ENCODE measurements at regions not wholly inside any gene's neighbourhood (a gene's known extent, or its start where the extent isn't known, plus 50 kb on each side); places are given as distances from the start of the nearest gene placed in this dataset.

DNA sequence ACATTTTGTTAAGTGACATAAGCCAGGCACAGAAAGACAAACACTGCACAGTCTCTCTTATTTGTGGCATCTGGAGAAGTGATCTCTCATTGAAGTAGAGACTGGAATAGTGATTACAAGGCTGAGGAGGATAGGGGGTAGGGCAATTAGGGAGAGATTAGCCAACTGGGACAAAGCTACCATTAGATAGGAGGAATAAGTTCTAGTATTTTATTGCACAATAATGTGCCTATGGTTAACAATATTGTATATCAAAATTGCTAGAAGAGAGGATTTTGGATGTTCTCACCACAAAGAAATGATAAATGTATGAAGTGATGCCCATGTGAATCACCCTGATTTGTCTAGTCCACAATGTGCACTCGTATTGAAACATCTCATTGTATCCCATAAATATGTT, 281.8 kb downstream of the MTRR start:
- DNase-seq, result no peak

- no peak for DNase-seq
Measured at GRCh38 chr5:8156706-8157105, 287.8 kb downstream of the MTRR start.

- DNase-seq, result no peak
Measured at GRCh38 chr5:8157320-8157822, 288.4 kb downstream of the MTRR start.

GRCh38 chr5:8176101-8176693, 307.2 kb downstream of the MTRR start:
- no peak for DNase-seq

- no peak for DNase-seq
Measured at GRCh38 chr5:8184455-8185063, 315.6 kb downstream of the MTRR start.

DNA sequence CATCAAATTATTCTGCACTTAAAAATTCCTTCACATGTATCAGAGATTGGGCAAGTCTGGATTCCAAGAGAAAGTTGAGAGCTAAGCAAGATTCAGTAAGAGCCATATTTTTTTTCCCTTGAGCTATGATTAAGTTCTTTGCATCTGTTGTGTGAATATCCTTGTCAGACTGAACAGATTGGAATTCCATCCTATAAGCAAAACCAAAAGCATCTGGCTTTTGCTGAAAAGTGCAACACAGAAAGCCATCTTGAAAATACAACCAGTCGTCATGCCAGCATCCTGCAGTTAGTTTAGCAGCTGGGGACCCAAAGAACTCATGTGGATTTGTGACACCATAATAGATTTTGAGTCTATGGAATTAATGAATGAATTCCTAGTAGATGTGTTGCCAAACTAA, 316.9 kb downstream of the MTRR start:
- no peak for DNase-seq

GRCh38 chr5:8188874-8189565, 320.1 kb downstream of the MTRR start:
- peak; percentile 64 for DNase-seq

- no peak for DNase-seq
Measured at GRCh38 chr5:8192840-8193239, 323.9 kb downstream of the MTRR start.

DNA sequence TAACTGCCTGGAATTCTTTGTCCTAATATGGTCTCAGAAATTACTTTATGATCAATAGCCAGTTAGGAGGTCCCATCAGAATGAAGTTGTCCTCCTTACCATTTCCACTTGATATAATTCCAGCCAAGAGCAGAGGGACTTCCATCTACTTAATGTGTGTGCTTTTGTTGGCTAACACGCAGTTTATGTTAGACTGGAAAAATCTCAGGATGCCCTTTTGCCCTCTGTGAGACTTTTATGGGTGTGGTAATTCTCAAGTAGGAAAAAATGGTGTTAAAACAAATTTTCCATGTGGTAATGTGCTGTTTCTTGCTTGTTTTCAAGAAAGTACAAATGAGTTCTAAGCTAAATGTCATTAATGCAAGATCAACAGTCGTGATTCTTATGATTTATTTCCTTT, 327.1 kb downstream of the MTRR start:
- DNase-seq, result no peak

DNA sequence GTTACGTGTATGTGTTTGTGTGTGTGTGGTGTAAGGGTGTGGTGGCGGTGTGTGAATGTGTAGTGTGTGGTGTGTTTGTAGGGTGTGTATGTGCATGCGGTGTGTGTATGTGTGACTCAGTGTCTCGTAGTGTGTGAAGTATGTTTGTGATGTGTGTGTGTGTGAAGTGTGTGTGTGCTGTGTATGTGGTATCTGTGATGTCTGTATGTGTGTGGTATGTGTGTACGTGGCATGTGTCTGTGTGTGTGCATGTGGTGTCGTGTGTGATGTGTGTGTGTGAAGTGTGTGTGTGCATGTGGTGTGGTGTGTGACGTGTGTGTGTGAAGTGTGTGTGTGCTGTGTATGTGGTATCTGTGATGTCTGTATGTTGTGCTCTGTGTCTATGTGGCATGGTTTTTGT, 339.4 kb downstream of the MTRR start:
- no peak for DNase-seq

DNA sequence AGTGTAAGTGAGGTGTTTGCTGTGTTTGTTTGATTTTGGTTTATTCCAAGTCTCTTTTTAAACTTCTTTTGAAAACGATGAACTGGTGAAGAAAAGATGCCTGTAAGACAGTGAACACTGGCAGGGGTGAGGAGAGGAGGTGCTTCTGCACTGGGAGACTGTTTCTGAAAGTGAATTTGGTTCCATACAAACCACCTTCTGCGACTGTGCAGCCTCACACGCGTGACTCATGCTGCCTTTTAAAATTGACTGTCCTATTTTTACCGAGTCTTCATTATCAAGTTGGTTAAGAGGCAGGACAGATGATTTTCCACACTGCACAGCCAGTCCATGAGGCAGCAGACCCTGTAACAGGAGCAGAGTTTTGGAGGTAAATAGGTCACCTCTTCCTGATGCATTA, 340.6 kb downstream of the MTRR start:
- DNase-seq, result no peak

DNA sequence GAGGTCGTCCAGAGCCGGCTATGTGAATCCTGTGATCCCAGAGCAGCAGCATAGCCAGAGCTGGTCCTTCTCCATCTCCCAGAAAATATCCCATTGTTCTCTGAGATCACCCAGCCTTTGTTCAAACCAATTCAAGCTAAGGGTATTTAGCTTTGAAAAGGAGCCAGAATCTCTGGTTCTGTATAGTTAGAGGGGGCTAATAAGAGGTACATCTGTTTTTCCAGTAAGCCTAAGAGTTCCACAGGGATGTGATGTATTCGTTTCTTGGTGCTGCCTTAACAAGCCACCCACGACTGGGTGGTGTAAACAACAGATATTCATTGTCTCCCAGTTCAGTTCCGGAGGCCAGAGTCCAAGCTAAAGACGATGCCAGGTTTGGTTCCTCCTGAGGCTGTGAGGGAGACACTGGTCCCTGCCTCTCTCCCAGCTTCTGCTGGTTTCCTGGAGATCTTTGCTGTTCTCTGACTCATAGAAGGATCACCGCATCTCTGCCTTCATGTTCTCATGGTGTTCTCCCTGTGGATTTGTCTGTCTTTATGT, 344.8 kb downstream of the MTRR start:
- no peak for DNase-seq

DNA sequence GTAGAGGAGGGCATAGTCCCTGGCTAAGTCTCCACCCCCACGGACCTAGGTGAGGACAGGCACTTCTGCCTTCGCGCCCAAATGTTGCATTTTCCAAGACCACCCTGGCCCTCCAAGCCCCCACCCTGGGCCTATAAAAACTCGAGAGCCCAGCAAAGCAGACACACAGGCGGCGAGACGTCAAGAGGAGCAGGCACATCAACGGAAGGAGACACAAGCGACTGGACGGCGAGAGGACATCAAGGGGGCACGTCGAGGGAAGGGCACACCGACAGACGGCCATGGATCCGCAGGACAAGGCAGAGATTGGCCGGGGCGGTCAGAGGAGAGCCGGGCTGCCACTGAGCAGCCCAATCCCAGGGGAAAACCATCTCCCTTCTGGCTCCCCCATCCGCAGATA, 348.0 kb downstream of the MTRR start:
- DNase-seq, result no peak

DNA sequence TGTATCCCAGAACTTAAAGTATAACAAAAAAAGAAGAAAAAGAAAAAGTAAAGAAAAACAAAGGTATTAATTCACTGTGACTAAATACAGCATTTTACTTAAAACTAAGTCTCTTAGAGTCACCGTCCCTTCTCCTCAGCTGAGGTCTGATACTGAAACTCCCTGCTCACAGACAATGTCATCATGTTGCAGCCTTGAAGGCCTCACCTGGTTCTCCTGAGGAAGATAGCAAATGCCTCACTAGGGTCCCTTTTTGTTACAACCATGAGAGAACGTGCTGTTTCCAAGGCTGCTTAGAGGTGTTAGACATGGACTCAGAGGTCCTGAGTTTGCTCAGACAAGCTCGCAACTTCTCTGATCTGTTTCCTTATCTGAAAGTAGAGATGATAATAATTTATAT, 357.2 kb downstream of the MTRR start:
- DNase-seq, result no peak

- no peak for DNase-seq
Measured at GRCh38 chr5:8227112-8227511, 358.2 kb downstream of the MTRR start.

GRCh38 chr5:8229551-8229950, 360.6 kb downstream of the MTRR start:
- DNase-seq, result no peak

DNA sequence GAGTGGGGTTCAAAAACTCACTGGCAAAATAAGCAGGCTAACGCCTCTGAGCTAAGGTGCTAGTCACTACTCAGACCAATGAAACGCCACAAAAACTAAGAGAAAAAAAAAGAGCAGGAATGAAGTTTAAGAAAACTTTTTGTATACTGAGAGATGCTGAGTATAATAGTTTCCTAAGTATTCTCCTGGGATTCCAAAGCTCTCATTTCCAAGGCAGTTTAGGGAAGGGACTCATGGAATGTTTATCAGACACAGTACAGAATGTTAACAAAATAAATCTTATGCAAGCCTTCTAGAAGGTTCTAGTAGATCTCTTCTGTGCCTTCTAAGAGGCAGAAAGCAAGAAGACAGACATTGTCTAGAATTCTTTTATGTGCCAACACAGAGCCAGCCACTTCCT, 361.9 kb downstream of the MTRR start:
- no peak for DNase-seq

DNA sequence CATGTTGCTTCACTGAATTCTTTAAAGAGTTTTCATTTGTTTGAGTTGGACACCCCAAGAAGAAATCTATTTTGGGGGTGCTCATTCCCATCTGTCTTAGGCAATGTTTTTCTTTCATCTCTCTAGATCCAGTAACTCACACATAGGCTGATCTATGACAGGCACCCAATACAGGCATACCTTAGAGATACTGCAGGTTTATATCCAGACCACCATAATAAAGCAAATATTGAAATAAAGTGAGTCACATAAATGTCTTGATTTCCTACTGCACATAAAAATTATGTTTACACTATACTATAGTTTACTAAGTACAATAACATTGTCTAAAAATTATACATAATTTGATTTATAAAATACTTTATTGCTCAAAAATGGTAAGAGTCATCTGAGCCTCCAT, 364.5 kb downstream of the MTRR start:
- no peak for DNase-seq

DNA sequence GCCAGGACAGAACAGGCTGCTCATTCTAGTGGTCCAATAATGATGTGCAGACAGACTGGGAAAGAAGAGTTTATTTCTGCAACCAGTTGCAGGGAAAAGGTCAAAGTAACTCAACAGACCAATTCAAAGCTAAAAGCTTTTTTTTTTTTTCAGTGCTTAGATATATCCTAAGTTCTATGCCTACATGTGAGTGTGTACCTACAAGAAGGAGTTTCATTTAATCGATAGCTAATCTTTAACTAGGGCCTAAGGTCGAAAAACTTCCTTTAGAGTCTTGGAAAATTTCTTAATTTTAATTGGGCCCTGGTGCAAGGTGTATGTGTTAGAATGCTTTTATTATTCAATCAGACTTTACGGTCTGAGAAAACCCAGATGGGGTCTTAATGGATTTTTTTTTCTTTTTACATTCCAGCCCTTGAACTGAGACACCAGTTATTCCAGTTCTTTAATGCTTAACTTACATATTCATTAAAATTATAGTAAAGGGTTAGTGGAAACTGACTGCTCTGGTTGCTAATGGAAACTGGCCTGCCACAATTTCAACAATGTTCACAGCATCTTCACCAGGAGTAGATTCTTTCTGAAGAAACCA, 365.3 kb downstream of the MTRR start:
- no peak for DNase-seq

DNA sequence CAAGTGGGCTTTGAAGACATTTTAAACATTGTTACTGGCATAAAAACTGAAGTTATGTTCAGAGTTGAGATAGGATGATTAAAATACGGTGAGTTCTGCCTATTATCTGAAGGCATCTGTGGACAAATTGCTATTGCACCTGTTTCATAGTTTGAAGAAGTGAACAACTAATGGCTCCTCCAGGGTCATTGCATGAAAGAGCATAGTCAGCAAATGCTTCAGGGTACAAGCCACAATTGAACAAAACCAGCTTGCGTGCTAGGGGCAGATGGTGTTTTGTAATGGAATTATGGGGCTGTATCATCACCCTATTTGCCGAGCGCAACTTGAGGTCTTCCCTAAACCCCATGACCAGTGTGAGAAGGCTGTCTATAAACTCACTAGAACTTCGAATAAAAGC, 369.1 kb downstream of the MTRR start:
- DNase-seq, result no peak

DNA sequence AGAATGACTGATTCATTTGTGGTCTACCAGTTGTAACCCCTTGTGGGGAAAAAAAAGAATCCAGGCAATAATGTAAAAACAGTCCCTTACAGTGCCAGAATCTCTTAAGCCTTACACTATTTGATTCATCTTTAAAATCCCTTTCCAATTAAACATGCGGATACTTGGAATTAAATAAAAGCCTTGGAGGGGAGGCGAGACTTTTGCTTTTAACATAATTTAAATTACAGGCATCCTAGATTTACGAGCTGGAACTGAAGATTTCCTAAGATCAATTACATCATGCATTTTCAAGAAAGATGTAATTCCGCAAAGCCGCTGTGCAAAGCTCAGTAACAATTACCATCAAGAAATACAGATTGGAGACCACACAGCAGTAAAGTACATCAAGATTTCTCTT, 370.2 kb downstream of the MTRR start:
- no peak for DNase-seq

- no peak for DNase-seq
Measured at GRCh38 chr5:8239646-8240045, 370.7 kb downstream of the MTRR start.

- DNase-seq, result no peak
Measured at GRCh38 chr5:8241076-8241475, 372.1 kb downstream of the MTRR start.

DNA sequence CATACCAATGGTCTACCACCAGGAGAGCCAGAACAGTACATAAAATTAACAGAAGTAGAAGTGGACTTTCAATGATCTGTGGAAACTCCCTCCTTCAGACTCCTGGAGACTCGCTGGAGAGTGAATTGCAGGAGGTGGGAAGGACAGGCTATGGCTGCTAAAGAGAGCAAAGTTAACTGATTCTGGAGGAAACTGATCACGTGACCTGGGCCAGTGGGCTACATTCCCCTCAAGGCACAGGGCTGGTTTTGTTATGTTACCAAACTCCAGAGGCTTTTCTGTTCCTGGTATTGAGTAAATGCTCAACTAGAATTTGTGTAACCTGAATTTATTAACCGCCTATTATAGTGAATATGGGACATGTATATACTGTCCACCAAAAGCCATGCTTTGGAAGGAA, 372.6 kb downstream of the MTRR start:
- DNase-seq, result no peak

Data from NCI-H1092 (cell line).